Thoracic aorta (tissue), 2 donors: ENCODE measurements at regions not wholly inside any gene's neighbourhood (a gene's known extent, or its start where the extent isn't known, plus 50 kb on each side); places are given as distances from the start of the nearest gene placed in this dataset.

ENCODE experiments used
- ATAC-seq: fragments of 150-250 bp; one replicate; pipeline ENCODE4 v1.8.0; 2017; ENCODE audit warnings: low read depth; ENCODE audit not compliant: insufficient number of reproducible peaks, low FRiP score
- DNase-seq: peaks from one replicate; pipeline ENCODE4 v3.0.0-alpha.2; 2020; ENCODE audit warnings: low spot score
- H3K27ac ChIP-seq, 2 donors: fragments of 200-600 bp; sonication (generic); 1 replicate in 1 of 2; 2 replicates in 1 of 2; pipeline ENCODE4 v1.5.1; 2016; ENCODE audit warnings: mild to moderate bottlenecking in 2 of 2, moderate library complexity in 2 of 2
- H3K27me3 ChIP-seq: fragments of 200-600 bp; sonication (generic); replicated peaks from 2 replicates; pipeline ENCODE4 v1.6.0; 2016; ENCODE audit warnings: mild to moderate bottlenecking; ENCODE audit not compliant: insufficient read depth
- H3K36me3 ChIP-seq: fragments of 200-600 bp; sonication (generic); one replicate; pipeline ENCODE4 v1.5.1; 2016
- H3K4me1 ChIP-seq, 2 donors: fragments of 200-600 bp; sonication (generic); 1 replicate in 1 of 2; 2 replicates in 1 of 2; pipeline versions ENCODE4 v1.5.1 to v1.6.0; 2016; ENCODE audit warnings: low read depth in 2 of 2, mild to moderate bottlenecking in 1 of 2; ENCODE audit not compliant: control insufficient read depth in 1 of 2
- H3K4me3 ChIP-seq: fragments of 200-600 bp; sonication (generic); 2 replicates; pipeline ENCODE4 v1.5.1; 2016; ENCODE audit warnings: mild to moderate bottlenecking
- H3K9me3 ChIP-seq: fragments of 200-600 bp; sonication (generic); 2 replicates; pipeline ENCODE4 v1.5.1; 2016
- TF ChIP-seq, protein P1 (sequence below): fragments of 200-600 bp; sonication (generic); IDR thresholded peaks from one replicate; pipeline ENCODE4 v1.5.1; 2019; ENCODE audit warnings: antibody characterized with exemption

DNA sequence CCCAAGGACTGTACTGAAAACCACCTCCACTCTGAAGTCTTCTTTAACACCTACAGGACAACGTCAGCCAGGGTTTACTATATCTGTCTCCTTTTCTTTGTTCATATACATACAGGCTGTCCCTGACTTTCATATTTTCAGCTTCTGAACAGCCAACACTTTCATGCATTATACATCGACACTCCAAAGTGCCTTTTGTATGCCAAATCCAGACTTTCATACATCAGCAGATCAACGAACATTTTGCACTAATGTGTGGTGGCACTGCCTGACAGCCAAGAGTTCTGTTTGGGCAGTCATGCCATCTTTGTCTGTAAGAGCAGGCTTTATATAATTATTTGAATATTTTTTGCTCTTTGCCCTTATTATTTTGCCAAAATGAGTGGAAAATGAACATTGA lies 487.4 kb downstream of the CETN3 start:
- Histone ChIP-seq H3K36me3 (no peaks in the 10 kb centered on the region), H3K27ac (no peak overlapping the region), H3K27me3 (no peaks in the 10 kb centered on the region), H3K9me3 (no peaks in the 10 kb centered on the region), H3K4me1 (peaks cover 0 to 8% of the 10 kb centered on the region in 2 donors), H3K4me3 (no peak overlapping the region)
- no peak for ATAC-seq
- TF ChIP-seq, protein P1, sequence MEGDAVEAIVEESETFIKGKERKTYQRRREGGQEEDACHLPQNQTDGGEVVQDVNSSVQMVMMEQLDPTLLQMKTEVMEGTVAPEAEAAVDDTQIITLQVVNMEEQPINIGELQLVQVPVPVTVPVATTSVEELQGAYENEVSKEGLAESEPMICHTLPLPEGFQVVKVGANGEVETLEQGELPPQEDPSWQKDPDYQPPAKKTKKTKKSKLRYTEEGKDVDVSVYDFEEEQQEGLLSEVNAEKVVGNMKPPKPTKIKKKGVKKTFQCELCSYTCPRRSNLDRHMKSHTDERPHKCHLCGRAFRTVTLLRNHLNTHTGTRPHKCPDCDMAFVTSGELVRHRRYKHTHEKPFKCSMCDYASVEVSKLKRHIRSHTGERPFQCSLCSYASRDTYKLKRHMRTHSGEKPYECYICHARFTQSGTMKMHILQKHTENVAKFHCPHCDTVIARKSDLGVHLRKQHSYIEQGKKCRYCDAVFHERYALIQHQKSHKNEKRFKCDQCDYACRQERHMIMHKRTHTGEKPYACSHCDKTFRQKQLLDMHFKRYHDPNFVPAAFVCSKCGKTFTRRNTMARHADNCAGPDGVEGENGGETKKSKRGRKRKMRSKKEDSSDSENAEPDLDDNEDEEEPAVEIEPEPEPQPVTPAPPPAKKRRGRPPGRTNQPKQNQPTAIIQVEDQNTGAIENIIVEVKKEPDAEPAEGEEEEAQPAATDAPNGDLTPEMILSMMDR: no peak
- DNase-seq: no peak

DNA sequence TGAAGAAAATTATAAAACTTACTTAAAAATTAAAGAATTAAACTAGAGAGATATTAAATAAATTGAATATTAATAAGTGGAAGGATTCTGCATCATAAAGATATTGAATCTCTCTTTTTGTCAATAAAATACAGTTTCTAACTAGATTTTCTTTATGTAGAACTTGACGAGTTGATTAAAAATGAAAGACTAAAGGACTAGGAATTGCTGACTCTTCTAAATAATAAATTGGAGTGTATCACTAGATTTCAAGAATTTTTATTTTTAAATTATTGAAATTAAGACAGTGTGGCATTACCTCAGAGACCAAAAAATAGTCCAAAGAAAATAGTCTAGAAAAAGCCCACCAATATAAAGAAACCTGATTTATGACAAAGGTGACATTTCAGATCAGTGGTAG lies 492.4 kb downstream of the CETN3 start:
- no peak overlapping the region for H3K4me3 ChIP-seq
- TF ChIP-seq, protein P1: no peak
- peaks cover 0 to 8% of the 10 kb centered on the region in 2 donors for H3K4me1 ChIP-seq
- ATAC-seq (no peak), DNase-seq (no peak)
- H3K27ac ChIP-seq: no peak overlapping the region
- no peaks in the 10 kb centered on the region for H3K27me3 ChIP-seq
- H3K36me3 ChIP-seq: no peaks in the 10 kb centered on the region
- H3K9me3 ChIP-seq: peaks cover 4% of the 10 kb centered on the region

GRCh38 chr5:89916131-89916530 lies 493.4 kb downstream of the CETN3 start:
- Histone ChIP-seq H3K27me3 (no peaks in the 10 kb centered on the region), H3K36me3 (no peaks in the 10 kb centered on the region), H3K4me1 (peaks cover 0 to 8% of the 10 kb centered on the region in 2 donors), H3K27ac (no peak overlapping the region), H3K4me3 (no peak overlapping the region), H3K9me3 (peaks cover 4% of the 10 kb centered on the region)
- TF ChIP-seq, protein P1: no peak
- no peak for DNase-seq
- ATAC-seq: no peak

DNA sequence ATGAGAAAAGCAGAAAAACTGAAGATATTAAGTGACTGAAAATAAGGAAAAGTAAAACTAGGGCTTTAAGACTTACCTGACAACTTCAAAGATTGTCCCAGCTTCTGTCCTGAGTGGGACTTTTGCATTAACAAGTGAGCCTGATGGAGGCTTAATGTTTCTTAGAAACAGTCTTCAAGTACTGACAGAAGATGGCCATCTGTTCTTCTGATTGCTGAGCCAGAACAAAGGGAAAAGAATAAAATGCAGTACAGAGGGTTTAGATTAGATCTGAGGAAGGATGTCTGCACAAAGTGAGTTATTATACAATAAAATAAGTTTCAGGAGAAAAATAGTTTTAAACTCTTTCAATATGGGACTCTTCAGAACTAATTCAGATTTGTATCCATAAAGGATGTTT lies 500.7 kb downstream of the CETN3 start:
- no peak overlapping the region for H3K27ac ChIP-seq
- H3K4me3 ChIP-seq: no peak overlapping the region
- TF ChIP-seq, protein P1: no peak
- ATAC-seq (no peak), DNase-seq (no peak)
- no peaks in the 10 kb centered on the region for H3K27me3 ChIP-seq
- H3K4me1 ChIP-seq: peaks cover 0 to under 1% of the 10 kb centered on the region in 2 donors
- H3K9me3 ChIP-seq: no peaks in the 10 kb centered on the region
- no peaks in the 10 kb centered on the region for H3K36me3 ChIP-seq

- H3K4me3 ChIP-seq: no peak overlapping the region
- H3K4me1 ChIP-seq: peaks cover 6 to 37% of the 10 kb centered on the region in 2 donors
- TF ChIP-seq, protein P1: no peak
- no peaks in the 10 kb centered on the region for H3K36me3 ChIP-seq
- no peak overlapping the region for H3K27ac ChIP-seq
- no peaks in the 10 kb centered on the region for H3K9me3 ChIP-seq
- ATAC-seq (no peak), DNase-seq (no peak)
- no peaks in the 10 kb centered on the region for H3K27me3 ChIP-seq
These were observed 505.1 kb downstream of the CETN3 start for GRCh38 chr5:89904442-89904841.
